WERI-Rb-1 (cell line): ENCODE measurements at regions not wholly inside any gene's neighbourhood (a gene's known extent, or its start where the extent isn't known, plus 50 kb on each side); places are given as distances from the start of the nearest gene placed in this dataset.

Source experiments
- DNase-seq: peaks from one replicate; pipeline ENCODE4 v3.0.0-alpha.2; 2020
- H3K27ac ChIP-seq: fragments of 250-450 bp; sonication (Bioruptor Pico); 2 replicates; pipeline ENCODE4 v1.5.1; 2020; ENCODE audit warnings: mild to moderate bottlenecking, moderate library complexity
- H3K27me3 ChIP-seq: fragments of 250-450 bp; sonication (Bioruptor Pico); 2 replicates; pipeline ENCODE4 v1.5.1; 2021; ENCODE audit warnings: mild to moderate bottlenecking, low read depth, moderate library complexity; ENCODE audit not compliant: insufficient read depth, severe bottlenecking
- H3K36me3 ChIP-seq: fragments of 250-450 bp; sonication (Bioruptor Pico); 2 replicates; pipeline ENCODE4 v1.5.1; 2020; ENCODE audit warnings: mild to moderate bottlenecking, moderate library complexity
- H3K4me3 ChIP-seq: 2 replicates; pipeline ENCODE4 v1.5.1; 2011; ENCODE audit warnings: low read depth, mild to moderate bottlenecking, control low read depth, low read length
- H3K9me3 ChIP-seq: fragments of 250-450 bp; sonication (Bioruptor Pico); 2 replicates; pipeline ENCODE4 v1.5.1; 2021; ENCODE audit warnings: mild to moderate bottlenecking, moderate library complexity; ENCODE audit not compliant: severe bottlenecking
- CTCF ChIP-seq: IDR thresholded peaks from 2 replicates; pipeline ENCODE4 v1.5.1; 2011; ENCODE audit warnings: low read depth, mild to moderate bottlenecking, control low read depth, inconsistent platforms, low read length

- no peaks in the 10 kb centered on the region for H3K27me3 ChIP-seq
- H3K9me3 ChIP-seq = no peaks in the 10 kb centered on the region
- DNase-seq = no peak
- H3K36me3 ChIP-seq = no peaks in the 10 kb centered on the region
- no peak overlapping the region for H3K4me3 ChIP-seq
- no peak for TF ChIP-seq CTCF
- H3K27ac ChIP-seq = no peak overlapping the region
Measured at GRCh38 chr6:141634269-141634668, 498.5 kb upstream of the GJE1 start.

GRCh38 chr6:141624301-141624700 is 508.4 kb upstream of the GJE1 start:
- Histone ChIP-seq H3K36me3 (no peaks in the 10 kb centered on the region), H3K4me3 (no peak overlapping the region), H3K27ac (no peak overlapping the region), H3K27me3 (no peaks in the 10 kb centered on the region), H3K9me3 (no peaks in the 10 kb centered on the region)
- no peak for TF ChIP-seq CTCF
- DNase-seq = no peak

GRCh38 chr6:141618180-141618581 is 514.5 kb upstream of the GJE1 start:
- Histone ChIP-seq H3K9me3 (no peaks in the 10 kb centered on the region), H3K27me3 (no peaks in the 10 kb centered on the region), H3K36me3 (no peaks in the 10 kb centered on the region), H3K27ac (no peak overlapping the region), H3K4me3 (no peak overlapping the region)
- TF ChIP-seq CTCF = no peak
- DNase-seq = no peak

GRCh38 chr6:141610741-141611140 is 522.0 kb upstream of the GJE1 start:
- no peak for TF ChIP-seq CTCF
- no peak overlapping the region for H3K4me3 ChIP-seq
- H3K27ac ChIP-seq = no peak overlapping the region
- DNase-seq = no peak
- no peaks in the 10 kb centered on the region for H3K27me3 ChIP-seq
- no peaks in the 10 kb centered on the region for H3K36me3 ChIP-seq
- no peaks in the 10 kb centered on the region for H3K9me3 ChIP-seq

- no peaks in the 10 kb centered on the region for H3K9me3 ChIP-seq
- no peaks in the 10 kb centered on the region for H3K36me3 ChIP-seq
- DNase-seq = no peak
- TF ChIP-seq CTCF = no peak
- H3K27me3 ChIP-seq = no peaks in the 10 kb centered on the region
- no peak overlapping the region for H3K27ac ChIP-seq
- no peak overlapping the region for H3K4me3 ChIP-seq
Measured at GRCh38 chr6:141607956-141608355, 524.8 kb upstream of the GJE1 start.

GRCh38 chr6:141598487-141598886 is 534.2 kb upstream of the GJE1 start:
- TF ChIP-seq CTCF = no peak
- Histone ChIP-seq H3K27ac (no peak overlapping the region), H3K4me3 (no peak overlapping the region), H3K27me3 (no peaks in the 10 kb centered on the region), H3K36me3 (no peaks in the 10 kb centered on the region), H3K9me3 (no peaks in the 10 kb centered on the region)
- DNase-seq = no peak
